ENCODE measurements at regions not wholly inside any gene's neighbourhood (a gene's known extent, or its start where the extent isn't known, plus 50 kb on each side); places are given as distances from the start of the nearest gene placed in this dataset.

- H3K79me2 ChIP-seq (ENCODE audit: control insufficient read depth, insufficient read depth, low read length) = no peaks in the 10 kb centered on the region
- ChIA-PET POLR2A (no interaction called here), RAD21 (ENCODE audit: unreplicated experiment) (no interaction called here), SMC1A (ENCODE audit: uncharacterized antibody, unreplicated experiment) (no interaction called here), CTCF (no interaction called here)
- intact Hi-C loops (cut with micrococcal nuclease; ENCODE audit: unreplicated experiment) (no loop called here), in situ Hi-C loops (cut with MboI) (no loop called here)
- no peaks in the 10 kb centered on the region for H3K9me3 ChIP-seq (replicated peaks; ENCODE audit: control insufficient read depth, insufficient read depth, low read length)
- H3K4me3 ChIP-seq = no peak overlapping the region
- no peaks in the 10 kb centered on the region for H3K4me1 ChIP-seq (ENCODE audit: control insufficient read depth, insufficient read depth, low read length)
- H3K9ac ChIP-seq (ENCODE audit: control insufficient read depth, insufficient read depth, low read length) = no peak overlapping the region
- no TSS peak for BruUV-seq (replicated peaks)
- ATAC-seq (no peak), DNase-seq (ENCODE audit: low read depth, low spot score) (no peak), FAIRE-seq (no peak)
- no peak for TF ChIP-seq E2F8 (IDR thresholded peaks at IDR 0.05; ENCODE audit: low read depth, partially characterized antibody)
- H3K27ac ChIP-seq (ENCODE audit: control insufficient read depth, insufficient read depth) = no peak overlapping the region
- no peaks in the 10 kb centered on the region for H3K27me3 ChIP-seq (replicated peaks in 1 of 2; ENCODE audit: control insufficient read depth in 2 of 2, insufficient read depth in 2 of 2, low read length in 1 of 2)
- no peaks in the 10 kb centered on the region for H3K36me3 ChIP-seq (ENCODE audit: control insufficient read depth in 2 of 2, insufficient read depth in 2 of 2, low read length in 1 of 2)
- 23% methylated on average over 2 of the region's 3 CpGs for WGBS (ENCODE audit: insufficient coverage, insufficient replicate concordance, low lambda C conversion rate, missing lambda C conversion rate)
- H2AFZ ChIP-seq (ENCODE audit: control insufficient read depth, low read depth, low read length) = no peak overlapping the region
- no peaks in the 10 kb centered on the region for H4K20me1 ChIP-seq (ENCODE audit: control insufficient read depth, insufficient read depth)
- no peak overlapping the region for H3K4me2 ChIP-seq (ENCODE audit: control insufficient read depth, insufficient read depth)
These were observed 680.5 kb downstream of the PTPRU start for GRCh38 chr1:29916656-29917369.

GRCh38 chr1:29914936-29915335, 678.6 kb downstream of the PTPRU start:
- Histone ChIP-seq H3K9ac (ENCODE audit: control insufficient read depth, insufficient read depth, low read length) (no peak overlapping the region), H3K79me2 (ENCODE audit: control insufficient read depth, insufficient read depth, low read length) (no peaks in the 10 kb centered on the region), H4K20me1 (ENCODE audit: control insufficient read depth, insufficient read depth) (no peaks in the 10 kb centered on the region), H3K9me3 (replicated peaks; ENCODE audit: control insufficient read depth, insufficient read depth, low read length) (no peaks in the 10 kb centered on the region), H3K4me1 (ENCODE audit: control insufficient read depth, insufficient read depth, low read length) (no peaks in the 10 kb centered on the region), H3K27me3 (replicated peaks in 1 of 2; ENCODE audit: control insufficient read depth in 2 of 2, insufficient read depth in 2 of 2, low read length in 1 of 2) (no peaks in the 10 kb centered on the region), H3K27ac (ENCODE audit: control insufficient read depth, insufficient read depth) (no peak overlapping the region), H3K36me3 (ENCODE audit: control insufficient read depth in 2 of 2, insufficient read depth in 2 of 2, low read length in 1 of 2) (no peaks in the 10 kb centered on the region), H3K4me2 (ENCODE audit: control insufficient read depth, insufficient read depth) (no peak overlapping the region), H3K4me3 (no peak overlapping the region), H2AFZ (ENCODE audit: control insufficient read depth, low read depth, low read length) (no peak overlapping the region)
- ATAC-seq (no peak), FAIRE-seq (no peak), DNase-seq (ENCODE audit: low read depth, low spot score) (no peak)
- intact Hi-C loops (cut with micrococcal nuclease; ENCODE audit: unreplicated experiment) = no loop called here
- ChIA-PET SMC1A (ENCODE audit: uncharacterized antibody, unreplicated experiment) (no interaction called here), CTCF (no interaction called here), POLR2A (no interaction called here), RAD21 (ENCODE audit: unreplicated experiment) (no interaction called here)
- BruUV-seq (replicated peaks) = no TSS peak
- 0% methylated on average over 1 of the region's 1 CpG for WGBS (ENCODE audit: insufficient coverage, insufficient replicate concordance, low lambda C conversion rate, missing lambda C conversion rate)
- in situ Hi-C loops (cut with MboI) = no loop called here
- TF ChIP-seq ZBED1 (IDR thresholded peaks at IDR 0.05; ENCODE audit: borderline replicate concordance) = no peak
- no peak for TF ChIP-seq CREB1 (IDR thresholded peaks at IDR 0.05; ENCODE audit: low read depth)
- TF ChIP-seq KDM1A (IDR thresholded peaks at IDR 0.05; ENCODE audit: borderline replicate concordance) = no peak
- TF ChIP-seq ZBTB11 (CRISPR knock-in tag; IDR thresholded peaks at IDR 0.05) = no peak
- no peak for TF ChIP-seq ZNF622 (IDR thresholded peaks at IDR 0.05)
- no peak for TF ChIP-seq PAX5 (IDR thresholded peaks at IDR 0.05; ENCODE audit: borderline replicate concordance, low read depth, low read length)
